K562 (cell line): ENCODE measurements at regions not wholly inside any gene's neighbourhood (a gene's known extent, or its start where the extent isn't known, plus 50 kb on each side); places are given as distances from the start of the nearest gene placed in this dataset.

ENCODE experiments used
- TGIF2 ChIP-seq: sonication (generic); formaldehyde crosslinking; IDR thresholded peaks from 2 replicates; pipeline ENCODE4 v1.8.1; 2022; ENCODE audit warnings: mild to moderate bottlenecking, missing genetic modification reagents, moderate library complexity
- TF ChIP-seq, protein P1 (sequence below), 2 experiments: fragments of 450-650 bp in 1 of 2; sonication (generic) in 1 of 2; formaldehyde crosslinking in 1 of 2; IDR thresholded peaks; 2 replicates each; pipeline versions ENCODE4 v1.7.1 to v1.9.0; 2016 to 2022; ENCODE audit warnings: inconsistent platforms in 1 of 2, mild to moderate bottlenecking in 1 of 2, missing genetic modification reagents in 1 of 2

DNA sequence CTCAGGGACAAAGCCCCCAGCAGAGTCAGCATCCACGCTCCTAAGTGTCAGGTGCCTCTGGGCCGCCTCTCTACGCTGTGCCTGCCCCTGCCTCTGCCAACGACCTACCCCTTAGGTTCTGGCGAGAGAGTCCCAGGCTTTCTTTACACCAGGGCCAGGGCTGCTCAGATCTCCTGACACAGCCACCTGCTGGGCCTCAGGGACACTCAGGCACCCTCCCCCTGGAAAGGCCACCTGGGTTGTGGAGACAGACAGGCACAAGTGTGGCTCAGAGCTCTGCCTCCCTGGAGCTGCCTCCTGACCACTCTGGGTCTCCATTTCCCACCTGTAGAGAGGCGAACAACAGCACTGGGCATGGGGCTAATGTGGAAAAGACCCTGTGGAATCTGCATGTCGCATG is 90.0 kb upstream of the ADRA2C start (continued):
- TF ChIP-seq, protein P1, sequence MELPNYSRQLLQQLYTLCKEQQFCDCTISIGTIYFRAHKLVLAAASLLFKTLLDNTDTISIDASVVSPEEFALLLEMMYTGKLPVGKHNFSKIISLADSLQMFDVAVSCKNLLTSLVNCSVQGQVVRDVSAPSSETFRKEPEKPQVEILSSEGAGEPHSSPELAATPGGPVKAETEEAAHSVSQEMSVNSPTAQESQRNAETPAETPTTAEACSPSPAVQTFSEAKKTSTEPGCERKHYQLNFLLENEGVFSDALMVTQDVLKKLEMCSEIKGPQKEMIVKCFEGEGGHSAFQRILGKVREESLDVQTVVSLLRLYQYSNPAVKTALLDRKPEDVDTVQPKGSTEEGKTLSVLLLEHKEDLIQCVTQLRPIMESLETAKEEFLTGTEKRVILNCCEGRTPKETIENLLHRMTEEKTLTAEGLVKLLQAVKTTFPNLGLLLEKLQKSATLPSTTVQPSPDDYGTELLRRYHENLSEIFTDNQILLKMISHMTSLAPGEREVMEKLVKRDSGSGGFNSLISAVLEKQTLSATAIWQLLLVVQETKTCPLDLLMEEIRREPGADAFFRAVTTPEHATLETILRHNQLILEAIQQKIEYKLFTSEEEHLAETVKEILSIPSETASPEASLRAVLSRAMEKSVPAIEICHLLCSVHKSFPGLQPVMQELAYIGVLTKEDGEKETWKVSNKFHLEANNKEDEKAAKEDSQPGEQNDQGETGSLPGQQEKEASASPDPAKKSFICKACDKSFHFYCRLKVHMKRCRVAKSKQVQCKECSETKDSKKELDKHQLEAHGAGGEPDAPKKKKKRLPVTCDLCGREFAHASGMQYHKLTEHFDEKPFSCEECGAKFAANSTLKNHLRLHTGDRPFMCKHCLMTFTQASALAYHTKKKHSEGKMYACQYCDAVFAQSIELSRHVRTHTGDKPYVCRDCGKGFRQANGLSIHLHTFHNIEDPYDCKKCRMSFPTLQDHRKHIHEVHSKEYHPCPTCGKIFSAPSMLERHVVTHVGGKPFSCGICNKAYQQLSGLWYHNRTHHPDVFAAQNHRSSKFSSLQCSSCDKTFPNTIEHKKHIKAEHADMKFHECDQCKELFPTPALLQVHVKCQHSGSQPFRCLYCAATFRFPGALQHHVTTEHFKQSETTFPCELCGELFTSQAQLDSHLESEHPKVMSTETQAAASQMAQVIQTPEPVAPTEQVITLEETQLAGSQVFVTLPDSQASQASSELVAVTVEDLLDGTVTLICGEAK (IDR thresholded peaks at IDR 0.05) = no peak
- TF ChIP-seq, protein P1 (CRISPR knock-in tag; IDR thresholded peaks at IDR 0.05) = no peak
- TF ChIP-seq TGIF2 (CRISPR knock-in tag) = no peak
- TF ChIP-seq, all 486 proteins: peak for 0
